ENCODE measurements at regions not wholly inside any gene's neighbourhood (a gene's known extent, or its start where the extent isn't known, plus 50 kb on each side); places are given as distances from the start of the nearest gene placed in this dataset.

DNA sequence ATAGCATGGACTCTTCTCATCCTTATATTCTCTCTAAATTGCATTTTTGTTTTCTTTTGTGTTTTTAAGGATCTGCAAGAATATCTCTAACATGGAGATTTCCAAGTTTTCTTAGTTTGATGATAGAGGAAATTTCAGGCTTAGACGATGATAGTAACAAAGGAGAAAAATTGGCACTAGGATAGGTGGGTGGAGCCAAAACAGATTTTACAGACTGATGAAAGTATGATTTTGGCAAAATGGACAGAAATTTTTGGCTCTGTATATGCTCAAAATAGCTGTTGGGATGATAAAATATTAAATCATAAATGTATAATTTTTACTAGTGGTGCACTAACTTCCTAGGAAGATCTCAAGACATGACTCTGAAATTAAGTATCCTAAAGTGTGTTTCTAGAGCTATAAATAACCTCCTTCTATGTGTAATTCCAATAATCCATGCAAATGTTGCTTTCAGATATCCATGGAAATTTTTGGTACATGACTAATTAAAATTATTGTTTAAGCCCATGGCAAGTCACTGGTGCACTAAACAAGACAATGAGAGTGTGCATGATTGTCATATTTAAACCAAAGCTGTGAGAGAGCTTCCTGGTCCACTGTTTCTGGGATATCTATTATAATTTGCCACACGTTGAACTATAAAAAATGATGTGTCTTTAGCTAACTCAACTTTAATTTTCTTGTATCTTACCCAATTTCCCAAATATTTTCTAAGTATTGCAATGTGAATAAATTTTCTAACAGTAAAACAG lies 55.8 kb upstream of the NBEA start:
- ATAC-seq, result no peak
- TF ChIP-seq ARNTL (CRISPR knock-in tag; IDR thresholded peaks at IDR 0.05; ENCODE audit: borderline replicate concordance, low read depth), result no peak
- no peak for TF ChIP-seq BACH2 (CRISPR knock-in tag; IDR thresholded peaks at IDR 0.05; ENCODE audit: borderline replicate concordance)
- TF ChIP-seq ZC3H10 (CRISPR knock-in tag; IDR thresholded peaks at IDR 0.05), result no peak
- no peak for TF ChIP-seq ISL1 (CRISPR knock-in tag; IDR thresholded peaks at IDR 0.05)
- TF ChIP-seq CSDC2 (CRISPR knock-in tag; IDR thresholded peaks at IDR 0.05), result no peak
- TF ChIP-seq, protein P1, sequence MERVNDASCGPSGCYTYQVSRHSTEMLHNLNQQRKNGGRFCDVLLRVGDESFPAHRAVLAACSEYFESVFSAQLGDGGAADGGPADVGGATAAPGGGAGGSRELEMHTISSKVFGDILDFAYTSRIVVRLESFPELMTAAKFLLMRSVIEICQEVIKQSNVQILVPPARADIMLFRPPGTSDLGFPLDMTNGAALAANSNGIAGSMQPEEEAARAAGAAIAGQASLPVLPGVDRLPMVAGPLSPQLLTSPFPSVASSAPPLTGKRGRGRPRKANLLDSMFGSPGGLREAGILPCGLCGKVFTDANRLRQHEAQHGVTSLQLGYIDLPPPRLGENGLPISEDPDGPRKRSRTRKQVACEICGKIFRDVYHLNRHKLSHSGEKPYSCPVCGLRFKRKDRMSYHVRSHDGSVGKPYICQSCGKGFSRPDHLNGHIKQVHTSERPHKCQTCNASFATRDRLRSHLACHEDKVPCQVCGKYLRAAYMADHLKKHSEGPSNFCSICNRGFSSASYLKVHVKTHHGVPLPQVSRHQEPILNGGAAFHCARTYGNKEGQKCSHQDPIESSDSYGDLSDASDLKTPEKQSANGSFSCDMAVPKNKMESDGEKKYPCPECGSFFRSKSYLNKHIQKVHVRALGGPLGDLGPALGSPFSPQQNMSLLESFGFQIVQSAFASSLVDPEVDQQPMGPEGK (CRISPR knock-in tag; IDR thresholded peaks at IDR 0.05; ENCODE audit: borderline replicate concordance), result no peak
- TF ChIP-seq ZFP30 (CRISPR knock-in tag; IDR thresholded peaks at IDR 0.05), result no peak
- no peak for TF ChIP-seq RARB (CRISPR knock-in tag; IDR thresholded peaks at IDR 0.05)
- no peak for TF ChIP-seq TSHZ2 (CRISPR knock-in tag; IDR thresholded peaks at IDR 0.05)
- TF ChIP-seq ESRRG (CRISPR knock-in tag; IDR thresholded peaks at IDR 0.05), result no peak
- TF ChIP-seq ZFP3 (CRISPR knock-in tag; IDR thresholded peaks at IDR 0.05), result no peak
- no peak for TF ChIP-seq CSRNP3 (CRISPR knock-in tag; IDR thresholded peaks at IDR 0.05)
- TF ChIP-seq TOX (CRISPR knock-in tag; IDR thresholded peaks at IDR 0.05; ENCODE audit: borderline replicate concordance), result no peak
- TF ChIP-seq OSR1 (CRISPR knock-in tag; IDR thresholded peaks at IDR 0.05), result no peak
- no peak for TF ChIP-seq CREB5 (CRISPR knock-in tag; IDR thresholded peaks at IDR 0.05; ENCODE audit: low read depth)

DNA sequence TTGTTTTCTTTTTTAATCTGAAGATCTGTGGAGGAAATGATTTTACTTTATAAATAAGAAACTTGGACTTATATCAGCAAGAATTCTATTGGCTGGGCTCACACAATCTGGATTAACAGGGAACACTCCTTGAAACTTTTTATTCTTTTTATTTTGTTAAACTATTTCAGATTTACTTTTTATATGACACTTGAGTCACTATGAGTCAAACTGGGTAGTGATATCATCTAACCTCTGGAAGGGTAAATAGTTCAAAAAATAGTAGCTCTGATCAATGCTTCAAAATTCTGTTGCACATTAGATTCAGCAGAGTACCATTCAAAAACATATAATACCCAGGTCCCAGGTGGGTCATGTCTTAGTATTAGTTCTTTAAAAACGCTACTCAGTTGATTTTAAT lies 55.1 kb upstream of the NBEA start:
- no peak for ATAC-seq
- TF ChIP-seq BACH2 (CRISPR knock-in tag; IDR thresholded peaks at IDR 0.05; ENCODE audit: borderline replicate concordance) (no peak), ZC3H10 (CRISPR knock-in tag; IDR thresholded peaks at IDR 0.05) (no peak), ZNF70 (CRISPR knock-in tag; IDR thresholded peaks at IDR 0.05) (no peak), TOX (CRISPR knock-in tag; IDR thresholded peaks at IDR 0.05; ENCODE audit: borderline replicate concordance) (no peak), CSDC2 (CRISPR knock-in tag; IDR thresholded peaks at IDR 0.05) (no peak), ESRRG (CRISPR knock-in tag; IDR thresholded peaks at IDR 0.05) (no peak), OSR1 (CRISPR knock-in tag; IDR thresholded peaks at IDR 0.05) (no peak), ZFP3 (CRISPR knock-in tag; IDR thresholded peaks at IDR 0.05) (no peak), ZFP30 (CRISPR knock-in tag; IDR thresholded peaks at IDR 0.05) (no peak), SNAI2 (CRISPR knock-in tag; IDR thresholded peaks at IDR 0.05) (no peak), GLIS3 (CRISPR knock-in tag; IDR thresholded peaks at IDR 0.05) (no peak), PPARA (CRISPR knock-in tag; IDR thresholded peaks at IDR 0.05; ENCODE audit: borderline replicate concordance) (no peak), ISL1 (CRISPR knock-in tag; IDR thresholded peaks at IDR 0.05) (no peak), CSRNP3 (CRISPR knock-in tag; IDR thresholded peaks at IDR 0.05) (no peak), RARB (CRISPR knock-in tag; IDR thresholded peaks at IDR 0.05) (no peak), ZNF8 (CRISPR knock-in tag; IDR thresholded peaks at IDR 0.05) (no peak), TSHZ2 (CRISPR knock-in tag; IDR thresholded peaks at IDR 0.05) (no peak)
- TF ChIP-seq, protein P2, sequence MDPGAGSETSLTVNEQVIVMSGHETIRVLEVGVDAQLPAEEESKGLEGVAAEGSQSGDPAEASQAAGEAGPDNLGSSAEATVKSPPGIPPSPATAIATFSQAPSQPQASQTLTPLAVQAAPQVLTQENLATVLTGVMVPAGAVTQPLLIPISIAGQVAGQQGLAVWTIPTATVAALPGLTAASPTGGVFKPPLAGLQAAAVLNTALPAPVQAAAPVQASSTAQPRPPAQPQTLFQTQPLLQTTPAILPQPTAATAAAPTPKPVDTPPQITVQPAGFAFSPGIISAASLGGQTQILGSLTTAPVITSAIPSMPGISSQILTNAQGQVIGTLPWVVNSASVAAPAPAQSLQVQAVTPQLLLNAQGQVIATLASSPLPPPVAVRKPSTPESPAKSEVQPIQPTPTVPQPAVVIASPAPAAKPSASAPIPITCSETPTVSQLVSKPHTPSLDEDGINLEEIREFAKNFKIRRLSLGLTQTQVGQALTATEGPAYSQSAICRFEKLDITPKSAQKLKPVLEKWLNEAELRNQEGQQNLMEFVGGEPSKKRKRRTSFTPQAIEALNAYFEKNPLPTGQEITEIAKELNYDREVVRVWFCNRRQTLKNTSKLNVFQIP (CRISPR knock-in tag; IDR thresholded peaks at IDR 0.05; ENCODE audit: borderline replicate concordance, low read depth), result no peak

Data from SK-N-SH treated with all-trans-retinoic acid at 6 μM for 48 hours (cell line).